ENCODE measurements at regions not wholly inside any gene's neighbourhood (a gene's known extent, or its start where the extent isn't known, plus 50 kb on each side); places are given as distances from the start of the nearest gene placed in this dataset.
A peak's percentile ranks its signal among the peaks of the same experiment; 100 is the strongest.

GRCh38 chr13:44117351-44117750 is 237.6 kb downstream of the LACC1 start:
- Histone ChIP-seq H3K9me3 (ENCODE audit: control insufficient read depth, insufficient read depth, low read length) (no peaks in the 10 kb centered on the region), H3K27ac (ENCODE audit: low read length) (peak overlapping the region; percentile 72), H3K27me3 (ENCODE audit: control insufficient read depth, insufficient read depth, low read length) (no peaks in the 10 kb centered on the region), H3K4me3 (ENCODE audit: low read length) (no peak overlapping the region), H3K36me3 (ENCODE audit: control insufficient read depth, insufficient read depth, low read length) (no peaks in the 10 kb centered on the region), H3K4me1 (ENCODE audit: control insufficient read depth, insufficient read depth, low read length) (peaks cover 29% of the 10 kb centered on the region)
- no peaks in the 10 kb centered on the region for H3K36me3 Mint-ChIP-seq
- peaks cover 52 to 57% of the 10 kb centered on the region in 2 donors for H3K4me1 Mint-ChIP-seq
- intact Hi-C loops (cut with micrococcal nuclease) = no loop called here
- peak; percentile 54 to 65 (median 62) for ATAC-seq
- H3K9me3 Mint-ChIP-seq = no peaks in the 10 kb centered on the region
- peak overlapping the region; percentile 90 for H3K27ac Mint-ChIP-seq
- peak overlapping the region; percentile 47 for H3K4me3 Mint-ChIP-seq
- 2% methylated on average over 2 of the region's 3 CpGs for WGBS (ENCODE audit: insufficient coverage)
- H3K27me3 Mint-ChIP-seq (ENCODE audit: low read depth in 2 of 2) = no peaks in the 10 kb centered on the region
- DNase-seq = peak in 1 of 2 donors; percentile 29
- TF ChIP-seq CTCF (IDR thresholded peaks at IDR 0.05) = no peak

GRCh38 chr13:44117816-44118215 is 238.1 kb downstream of the LACC1 start:
- H3K27ac Mint-ChIP-seq = peak overlapping the region; percentile 90
- WGBS (ENCODE audit: insufficient coverage) = 83% methylated on average over 2 of the region's 2 CpGs

GRCh38 chr13:44118881-44119280 is 239.2 kb downstream of the LACC1 start:
- Mint-ChIP-seq H3K27ac (peak overlapping the region in 1 of 2 donors; percentile 90), H3K9me3 (peaks cover 3 to 8% of the 10 kb centered on the region in 2 donors), H3K4me1 (peaks cover 39 to 44% of the 10 kb centered on the region in 2 donors), H3K27me3 (ENCODE audit: low read depth in 2 of 2) (no peaks in the 10 kb centered on the region), H3K36me3 (peaks cover 4% of the 10 kb centered on the region), H3K4me3 (no peak overlapping the region)
- Histone ChIP-seq H3K27me3 (ENCODE audit: control insufficient read depth, insufficient read depth, low read length) (no peaks in the 10 kb centered on the region), H3K36me3 (ENCODE audit: control insufficient read depth, insufficient read depth, low read length) (no peaks in the 10 kb centered on the region), H3K27ac (ENCODE audit: low read length) (no peak overlapping the region), H3K4me1 (ENCODE audit: control insufficient read depth, insufficient read depth, low read length) (peaks cover 18% of the 10 kb centered on the region), H3K4me3 (ENCODE audit: low read length) (no peak overlapping the region), H3K9me3 (ENCODE audit: control insufficient read depth, insufficient read depth, low read length) (peaks cover 5% of the 10 kb centered on the region)
- no peak for ATAC-seq
- no peak for TF ChIP-seq CTCF (IDR thresholded peaks at IDR 0.05)
- intact Hi-C loops (cut with micrococcal nuclease) = no loop called here
- no peak for DNase-seq

More at GRCh38 chr13:44117816-44118215, 238.1 kb downstream of the LACC1 start:
- Histone ChIP-seq H3K9me3 (ENCODE audit: control insufficient read depth, insufficient read depth, low read length) (no peaks in the 10 kb centered on the region), H3K4me1 (ENCODE audit: control insufficient read depth, insufficient read depth, low read length) (peaks cover 27% of the 10 kb centered on the region), H3K4me3 (ENCODE audit: low read length) (no peak overlapping the region), H3K36me3 (ENCODE audit: control insufficient read depth, insufficient read depth, low read length) (no peaks in the 10 kb centered on the region), H3K27ac (ENCODE audit: low read length) (peak overlapping the region; percentile 72), H3K27me3 (ENCODE audit: control insufficient read depth, insufficient read depth, low read length) (no peaks in the 10 kb centered on the region)
- intact Hi-C loops (cut with micrococcal nuclease) = no loop called here
- H3K36me3 Mint-ChIP-seq = no peaks in the 10 kb centered on the region
- no peaks in the 10 kb centered on the region for H3K27me3 Mint-ChIP-seq (ENCODE audit: low read depth in 2 of 2)
- H3K4me3 Mint-ChIP-seq = peak overlapping the region; percentile 47
- H3K4me1 Mint-ChIP-seq = peaks cover 47 to 53% of the 10 kb centered on the region in 2 donors
- DNase-seq (no peak), ATAC-seq (no peak)
- H3K9me3 Mint-ChIP-seq = no peaks in the 10 kb centered on the region
- TF ChIP-seq CTCF (IDR thresholded peaks at IDR 0.05) = no peak

GRCh38 chr13:44120043-44120442 is 240.3 kb downstream of the LACC1 start:
- H3K9me3 Mint-ChIP-seq = peaks cover 5 to 9% of the 10 kb centered on the region in 2 donors
- H3K9me3 ChIP-seq (ENCODE audit: control insufficient read depth, insufficient read depth, low read length) = peaks cover 5% of the 10 kb centered on the region
- no peak overlapping the region for H3K4me3 Mint-ChIP-seq
- no peak overlapping the region for H3K4me3 ChIP-seq (ENCODE audit: low read length)
- peaks cover 33 to 39% of the 10 kb centered on the region in 2 donors for H3K4me1 Mint-ChIP-seq
- 71% methylated on average over 1 of the region's 2 CpGs for WGBS (ENCODE audit: insufficient coverage)
- peaks cover 18% of the 10 kb centered on the region for H3K4me1 ChIP-seq (ENCODE audit: control insufficient read depth, insufficient read depth, low read length)
- DNase-seq = no peak
- no peaks in the 10 kb centered on the region for H3K36me3 ChIP-seq (ENCODE audit: control insufficient read depth, insufficient read depth, low read length)
- no peaks in the 10 kb centered on the region for H3K27me3 Mint-ChIP-seq (ENCODE audit: low read depth in 2 of 2)
- intact Hi-C loops (cut with micrococcal nuclease) = no loop called here
- ATAC-seq = no peak
- TF ChIP-seq CTCF (IDR thresholded peaks at IDR 0.05) = no peak
- H3K27ac ChIP-seq (ENCODE audit: low read length) = no peak overlapping the region
- no peak overlapping the region for H3K27ac Mint-ChIP-seq
- H3K27me3 ChIP-seq (ENCODE audit: control insufficient read depth, insufficient read depth, low read length) = no peaks in the 10 kb centered on the region
- H3K36me3 Mint-ChIP-seq = peaks cover 9% of the 10 kb centered on the region
